ENCODE measurements at regions not wholly inside any gene's neighbourhood (a gene's known extent, or its start where the extent isn't known, plus 50 kb on each side); places are given as distances from the start of the nearest gene placed in this dataset.

DNA sequence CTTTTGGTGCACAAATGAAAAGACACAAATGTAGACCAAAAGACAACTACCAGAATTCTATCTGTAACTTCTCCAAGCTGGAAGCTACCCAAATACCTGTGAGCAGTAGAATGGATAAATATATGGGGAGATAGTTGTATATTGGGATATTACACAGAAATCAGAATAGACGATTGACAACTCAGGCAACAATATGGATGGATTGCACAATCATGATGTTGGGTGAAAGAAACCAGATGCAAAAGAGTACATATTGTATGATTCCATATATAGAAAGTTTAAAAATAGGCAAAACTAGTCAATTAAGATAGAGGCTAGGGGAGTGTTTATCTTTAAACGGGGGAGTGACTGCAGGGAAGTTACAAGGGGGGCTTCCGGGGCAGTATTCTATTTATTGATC lies 77.5 kb upstream of the NKD1 start:
- no peak for TF ChIP-seq CTCF (conservative IDR thresholded peaks at IDR 0.05; ENCODE audit: low read depth, low read length)
- DNase-seq (ENCODE audit: low read depth): no peak

GRCh38 chr16:50469744-50470321 lies 78.4 kb upstream of the NKD1 start:
- DNase-seq (ENCODE audit: low read depth): no peak
- no peak overlapping the region for H3K4me3 ChIP-seq (ENCODE audit: low read length)
- no peak for TF ChIP-seq CTCF (conservative IDR thresholded peaks at IDR 0.05; ENCODE audit: low read depth, low read length)

More for the DNA sequence above, 77.5 kb upstream of the NKD1 start:
- no peak overlapping the region for H3K4me3 ChIP-seq (ENCODE audit: low read length)

DNA sequence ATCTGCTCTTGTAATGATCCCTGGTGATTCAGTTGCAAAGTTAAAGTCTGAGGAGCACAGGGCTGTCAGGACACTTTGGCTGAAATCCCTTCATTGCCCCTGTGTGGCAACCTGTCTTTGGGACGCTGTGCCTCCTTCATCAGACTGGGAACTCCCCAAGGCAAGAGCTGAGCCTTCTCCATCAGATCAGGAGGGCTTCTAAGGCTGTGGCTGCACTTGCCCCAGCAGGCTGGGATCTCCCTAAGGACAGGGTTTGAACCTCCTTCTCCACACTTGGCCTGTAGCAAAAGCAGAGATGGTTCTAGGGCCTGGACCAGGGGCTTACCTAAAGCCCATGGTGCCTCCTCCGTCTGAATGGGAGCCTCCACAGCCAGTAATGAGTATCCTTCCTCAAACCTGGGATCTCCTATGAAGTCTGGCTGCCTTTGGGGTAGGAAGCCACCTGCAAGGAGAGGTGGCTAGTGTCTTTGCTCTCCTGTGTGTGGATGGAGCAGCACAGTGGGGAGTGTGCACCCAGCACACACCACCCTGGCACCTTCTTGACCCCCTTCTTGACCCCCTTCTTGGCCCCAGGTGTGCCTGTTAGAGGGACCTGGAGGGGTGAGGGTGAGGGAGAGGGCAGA lies 79.0 kb upstream of the NKD1 start:
- no peak overlapping the region for H3K4me3 ChIP-seq (ENCODE audit: low read length)
- no peak for DNase-seq (ENCODE audit: low read depth)
- no peak for TF ChIP-seq CTCF (conservative IDR thresholded peaks at IDR 0.05; ENCODE audit: low read depth, low read length)

DNA sequence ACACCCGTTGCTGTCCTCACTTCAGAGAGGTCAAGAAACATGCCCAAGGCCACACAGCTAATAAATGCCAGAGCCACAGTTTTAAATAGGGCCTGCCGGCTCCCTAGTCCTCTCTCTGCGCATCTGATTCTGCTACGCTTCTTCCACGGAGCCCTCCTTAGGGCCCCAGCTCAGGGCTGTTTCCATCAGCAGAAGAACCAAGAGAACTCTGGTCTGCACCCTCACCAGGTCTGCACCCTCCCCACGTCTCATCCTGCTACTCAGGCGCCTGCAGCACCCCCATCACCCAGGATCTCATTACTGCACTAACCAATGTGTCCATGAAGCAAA lies 79.5 kb upstream of the NKD1 start:
- TF ChIP-seq CTCF (conservative IDR thresholded peaks at IDR 0.05; ENCODE audit: low read depth, low read length): no peak
- DNase-seq (ENCODE audit: low read depth): no peak
- no peak overlapping the region for H3K4me3 ChIP-seq (ENCODE audit: low read length)

DNA sequence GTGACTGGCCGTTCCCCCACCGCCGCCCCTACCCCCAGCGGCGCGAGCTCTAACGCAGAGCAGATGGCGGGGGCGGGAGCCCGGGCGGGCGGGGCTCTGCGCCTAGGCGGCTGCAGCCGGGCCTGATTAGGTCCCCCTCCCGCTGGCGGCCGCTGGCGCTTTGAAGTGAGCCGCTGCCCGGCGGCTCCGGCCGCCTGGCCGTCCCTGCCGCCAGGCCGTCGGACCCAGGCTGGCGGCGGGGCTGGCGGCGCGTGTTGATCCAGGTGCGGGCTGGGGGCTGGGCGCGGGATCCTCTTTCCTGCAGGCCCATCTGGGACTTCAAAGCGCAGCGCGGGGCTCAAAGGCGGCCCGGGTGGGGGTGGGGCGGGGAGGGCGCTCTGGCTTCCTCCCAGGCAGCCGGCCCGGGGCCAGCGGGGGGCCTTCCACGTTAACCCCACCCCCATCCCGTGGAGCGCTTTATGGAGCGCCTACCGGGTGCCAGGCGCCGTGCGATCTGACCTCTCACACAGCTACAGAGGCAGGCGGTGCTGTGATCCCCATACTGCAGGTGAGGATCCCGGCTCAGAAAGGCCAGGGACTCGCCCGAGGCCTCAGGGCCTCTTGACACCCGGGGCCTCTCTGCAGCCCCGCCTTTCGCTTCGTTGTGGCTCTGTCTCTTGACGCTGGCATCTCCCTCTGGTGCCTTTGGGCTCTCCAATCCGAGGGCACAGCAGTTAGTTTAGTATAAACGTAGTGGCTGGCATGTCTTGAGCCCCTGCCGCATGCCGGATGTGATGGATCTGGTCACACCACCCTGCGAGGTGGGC lies 80.0 kb upstream of the NKD1 start:
- no peak overlapping the region for H3K4me3 ChIP-seq (ENCODE audit: low read length)
- no peak for DNase-seq (ENCODE audit: low read depth)
- TF ChIP-seq CTCF (conservative IDR thresholded peaks at IDR 0.05; ENCODE audit: low read depth, low read length): no peak

GRCh38 chr16:50467559-50467942 lies 80.6 kb upstream of the NKD1 start:
- TF ChIP-seq CTCF (conservative IDR thresholded peaks at IDR 0.05; ENCODE audit: low read depth, low read length): no peak
- no peak for DNase-seq (ENCODE audit: low read depth)
- H3K4me3 ChIP-seq (ENCODE audit: low read length): no peak overlapping the region

DNA sequence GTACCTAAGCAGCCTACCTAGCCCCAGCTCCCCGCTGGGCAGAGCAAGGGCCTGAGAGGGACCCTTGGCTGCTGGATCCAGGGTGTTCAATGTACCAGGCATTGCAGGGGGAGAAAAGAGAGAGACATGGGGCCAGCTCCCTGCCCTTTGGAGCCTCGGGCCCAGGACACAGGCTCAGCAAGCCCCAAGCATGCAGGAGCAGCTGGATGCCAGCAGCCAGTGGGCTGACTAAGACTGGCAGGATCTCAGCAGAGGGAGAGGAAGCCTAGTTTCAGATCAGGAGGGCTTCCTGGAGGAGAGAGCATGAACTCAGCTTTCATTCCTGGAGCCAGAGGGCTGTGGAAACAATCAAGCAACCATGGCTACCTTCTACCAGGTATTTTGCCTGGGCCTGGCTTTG lies 82.0 kb upstream of the NKD1 start:
- H3K4me3 ChIP-seq (ENCODE audit: low read length): no peak overlapping the region
- DNase-seq (ENCODE audit: low read depth): no peak
- TF ChIP-seq CTCF (conservative IDR thresholded peaks at IDR 0.05; ENCODE audit: low read depth, low read length): no peak
